ENCODE measurements at regions not wholly inside any gene's neighbourhood (a gene's known extent, or its start where the extent isn't known, plus 50 kb on each side); places are given as distances from the start of the nearest gene placed in this dataset.

GRCh38 chr5:19143935-19144334 is 844.1 kb downstream of the CDH18 start:
- Mint-ChIP-seq H3K27ac (no peak overlapping the region), H3K9me3 (peaks cover 43% of the 10 kb centered on the region)

GRCh38 chr5:19169426-19169825 is 818.6 kb downstream of the CDH18 start:
- intact Hi-C loops (cut with micrococcal nuclease), result no loop called here
- no peaks in the 10 kb centered on the region for H3K9me3 Mint-ChIP-seq
- H3K27ac Mint-ChIP-seq, result no peak overlapping the region
- H3K36me3 Mint-ChIP-seq (ENCODE audit: low read depth), result no peaks in the 10 kb centered on the region
- no peaks in the 10 kb centered on the region for H3K4me1 Mint-ChIP-seq (ENCODE audit: low read depth)
- no peaks in the 10 kb centered on the region for H3K27me3 Mint-ChIP-seq
- no peak overlapping the region for H3K4me3 Mint-ChIP-seq

More at GRCh38 chr5:19143935-19144334, 844.1 kb downstream of the CDH18 start:
- no peaks in the 10 kb centered on the region for H3K4me1 Mint-ChIP-seq (ENCODE audit: low read depth)
- H3K36me3 Mint-ChIP-seq (ENCODE audit: low read depth), result no peaks in the 10 kb centered on the region
- H3K27me3 Mint-ChIP-seq, result no peaks in the 10 kb centered on the region
- intact Hi-C loops (cut with micrococcal nuclease), result no loop called here
- no peak overlapping the region for H3K4me3 Mint-ChIP-seq

- H3K9me3 Mint-ChIP-seq, result no peaks in the 10 kb centered on the region
- no peak overlapping the region for H3K4me3 Mint-ChIP-seq
- no peaks in the 10 kb centered on the region for H3K27me3 Mint-ChIP-seq
- no peaks in the 10 kb centered on the region for H3K36me3 Mint-ChIP-seq (ENCODE audit: low read depth)
- H3K4me1 Mint-ChIP-seq (ENCODE audit: low read depth), result no peaks in the 10 kb centered on the region
- intact Hi-C loops (cut with micrococcal nuclease), result no loop called here
- no peak overlapping the region for H3K27ac Mint-ChIP-seq
These were observed 815.0 kb downstream of the CDH18 start for GRCh38 chr5:19172926-19173470.

GRCh38 chr5:19175776-19176570 is 812.0 kb downstream of the CDH18 start:
- H3K27ac Mint-ChIP-seq, result no peak overlapping the region
- H3K4me1 Mint-ChIP-seq (ENCODE audit: low read depth), result no peaks in the 10 kb centered on the region
- intact Hi-C loops (cut with micrococcal nuclease), result no loop called here
- H3K9me3 Mint-ChIP-seq, result no peaks in the 10 kb centered on the region
- no peaks in the 10 kb centered on the region for H3K36me3 Mint-ChIP-seq (ENCODE audit: low read depth)
- no peak overlapping the region for H3K4me3 Mint-ChIP-seq
- H3K27me3 Mint-ChIP-seq, result no peaks in the 10 kb centered on the region

- intact Hi-C loops (cut with micrococcal nuclease), result no loop called here
- H3K4me3 Mint-ChIP-seq, result no peak overlapping the region
- H3K27me3 Mint-ChIP-seq, result no peaks in the 10 kb centered on the region
- no peaks in the 10 kb centered on the region for H3K9me3 Mint-ChIP-seq
- H3K36me3 Mint-ChIP-seq (ENCODE audit: low read depth), result no peaks in the 10 kb centered on the region
- no peak overlapping the region for H3K27ac Mint-ChIP-seq
- no peaks in the 10 kb centered on the region for H3K4me1 Mint-ChIP-seq (ENCODE audit: low read depth)
These were observed 808.4 kb downstream of the CDH18 start for GRCh38 chr5:19179571-19179970.

- H3K36me3 Mint-ChIP-seq (ENCODE audit: low read depth), result no peaks in the 10 kb centered on the region
- no peaks in the 10 kb centered on the region for H3K4me1 Mint-ChIP-seq (ENCODE audit: low read depth)
- no peak overlapping the region for H3K27ac Mint-ChIP-seq
These were observed 798.8 kb downstream of the CDH18 start for GRCh38 chr5:19189176-19189575.

GRCh38 chr5:19193631-19194030 is 794.4 kb downstream of the CDH18 start:
- Mint-ChIP-seq H3K36me3 (ENCODE audit: low read depth) (no peaks in the 10 kb centered on the region), H3K4me1 (ENCODE audit: low read depth) (no peaks in the 10 kb centered on the region), H3K9me3 (peaks cover 7% of the 10 kb centered on the region), H3K4me3 (no peak overlapping the region), H3K27ac (no peak overlapping the region), H3K27me3 (no peaks in the 10 kb centered on the region)
- intact Hi-C loops (cut with micrococcal nuclease), result no loop called here

More at GRCh38 chr5:19189176-19189575, 798.8 kb downstream of the CDH18 start:
- Mint-ChIP-seq H3K4me3 (no peak overlapping the region), H3K27me3 (no peaks in the 10 kb centered on the region), H3K9me3 (peaks cover 23% of the 10 kb centered on the region)
- intact Hi-C loops (cut with micrococcal nuclease), result no loop called here

GRCh38 chr5:19196631-19197030 is 791.4 kb downstream of the CDH18 start:
- no peaks in the 10 kb centered on the region for H3K4me1 Mint-ChIP-seq (ENCODE audit: low read depth)
- intact Hi-C loops (cut with micrococcal nuclease), result no loop called here
- peaks cover 3% of the 10 kb centered on the region for H3K9me3 Mint-ChIP-seq
- H3K27ac Mint-ChIP-seq, result no peak overlapping the region
- H3K4me3 Mint-ChIP-seq, result no peak overlapping the region
- no peaks in the 10 kb centered on the region for H3K36me3 Mint-ChIP-seq (ENCODE audit: low read depth)
- no peaks in the 10 kb centered on the region for H3K27me3 Mint-ChIP-seq

GRCh38 chr5:19200251-19200650 is 787.7 kb downstream of the CDH18 start:
- Mint-ChIP-seq H3K36me3 (ENCODE audit: low read depth) (no peaks in the 10 kb centered on the region), H3K9me3 (peaks cover 16% of the 10 kb centered on the region), H3K27ac (no peak overlapping the region), H3K4me1 (ENCODE audit: low read depth) (no peaks in the 10 kb centered on the region), H3K4me3 (no peak overlapping the region), H3K27me3 (no peaks in the 10 kb centered on the region)
- intact Hi-C loops (cut with micrococcal nuclease), result no loop called here

GRCh38 chr5:19208397-19208796 is 779.6 kb downstream of the CDH18 start:
- Mint-ChIP-seq H3K27me3 (no peaks in the 10 kb centered on the region), H3K27ac (no peak overlapping the region), H3K4me3 (no peak overlapping the region), H3K9me3 (peaks cover 47% of the 10 kb centered on the region), H3K4me1 (ENCODE audit: low read depth) (no peaks in the 10 kb centered on the region), H3K36me3 (ENCODE audit: low read depth) (no peaks in the 10 kb centered on the region)
- intact Hi-C loops (cut with micrococcal nuclease), result no loop called here

- no peak overlapping the region for H3K4me3 Mint-ChIP-seq
- H3K27ac Mint-ChIP-seq, result no peak overlapping the region
- no peaks in the 10 kb centered on the region for H3K4me1 Mint-ChIP-seq (ENCODE audit: low read depth)
- intact Hi-C loops (cut with micrococcal nuclease), result no loop called here
- H3K36me3 Mint-ChIP-seq (ENCODE audit: low read depth), result no peaks in the 10 kb centered on the region
- no peaks in the 10 kb centered on the region for H3K27me3 Mint-ChIP-seq
- peaks cover 32% of the 10 kb centered on the region for H3K9me3 Mint-ChIP-seq
These were observed 777.1 kb downstream of the CDH18 start for GRCh38 chr5:19210886-19211285.

- no peaks in the 10 kb centered on the region for H3K27me3 Mint-ChIP-seq
- H3K4me1 Mint-ChIP-seq (ENCODE audit: low read depth), result no peaks in the 10 kb centered on the region
- H3K9me3 Mint-ChIP-seq, result no peaks in the 10 kb centered on the region
- intact Hi-C loops (cut with micrococcal nuclease), result no loop called here
- no peak overlapping the region for H3K27ac Mint-ChIP-seq
- no peaks in the 10 kb centered on the region for H3K36me3 Mint-ChIP-seq (ENCODE audit: low read depth)
- H3K4me3 Mint-ChIP-seq, result no peak overlapping the region
These were observed 758.7 kb downstream of the CDH18 start for GRCh38 chr5:19229179-19229835.

GRCh38 chr5:19233573-19233972 is 754.4 kb downstream of the CDH18 start:
- Mint-ChIP-seq H3K4me1 (ENCODE audit: low read depth) (no peaks in the 10 kb centered on the region), H3K4me3 (no peak overlapping the region), H3K36me3 (ENCODE audit: low read depth) (no peaks in the 10 kb centered on the region), H3K9me3 (peaks cover 21% of the 10 kb centered on the region), H3K27me3 (no peaks in the 10 kb centered on the region), H3K27ac (no peak overlapping the region)
- intact Hi-C loops (cut with micrococcal nuclease), result no loop called here

GRCh38 chr5:19235101-19235584 is 752.9 kb downstream of the CDH18 start:
- no peaks in the 10 kb centered on the region for H3K27me3 Mint-ChIP-seq
- no peak overlapping the region for H3K27ac Mint-ChIP-seq
- H3K4me3 Mint-ChIP-seq, result no peak overlapping the region
- H3K4me1 Mint-ChIP-seq (ENCODE audit: low read depth), result no peaks in the 10 kb centered on the region
- peaks cover 25% of the 10 kb centered on the region for H3K9me3 Mint-ChIP-seq
- no peaks in the 10 kb centered on the region for H3K36me3 Mint-ChIP-seq (ENCODE audit: low read depth)
- intact Hi-C loops (cut with micrococcal nuclease), result no loop called here
